ENCODE measurements at regions not wholly inside any gene's neighbourhood (a gene's known extent, or its start where the extent isn't known, plus 50 kb on each side); places are given as distances from the start of the nearest gene placed in this dataset.

- TF ChIP-seq SIN3A (IDR thresholded peaks at IDR 0.05; ENCODE audit: borderline replicate concordance, insufficient read depth, low read length) (no peak), POLR2AphosphoS5 (IDR thresholded peaks at IDR 0.05; ENCODE audit: low read depth, low read length) (no peak)
These were observed 164.3 kb upstream of the PRDM9 start for GRCh38 chr5:23343121-23343520.

Measured in PFSK-1 (cell line).